HuH-7 (cell line): ENCODE measurements at regions not wholly inside any gene's neighbourhood (a gene's known extent, or its start where the extent isn't known, plus 50 kb on each side); places are given as distances from the start of the nearest gene placed in this dataset.

Experiments
- DNase-seq: peaks from one replicate; pipeline ENCODE4 v3.0.0; 2011; ENCODE audit warnings: low spot score

DNA sequence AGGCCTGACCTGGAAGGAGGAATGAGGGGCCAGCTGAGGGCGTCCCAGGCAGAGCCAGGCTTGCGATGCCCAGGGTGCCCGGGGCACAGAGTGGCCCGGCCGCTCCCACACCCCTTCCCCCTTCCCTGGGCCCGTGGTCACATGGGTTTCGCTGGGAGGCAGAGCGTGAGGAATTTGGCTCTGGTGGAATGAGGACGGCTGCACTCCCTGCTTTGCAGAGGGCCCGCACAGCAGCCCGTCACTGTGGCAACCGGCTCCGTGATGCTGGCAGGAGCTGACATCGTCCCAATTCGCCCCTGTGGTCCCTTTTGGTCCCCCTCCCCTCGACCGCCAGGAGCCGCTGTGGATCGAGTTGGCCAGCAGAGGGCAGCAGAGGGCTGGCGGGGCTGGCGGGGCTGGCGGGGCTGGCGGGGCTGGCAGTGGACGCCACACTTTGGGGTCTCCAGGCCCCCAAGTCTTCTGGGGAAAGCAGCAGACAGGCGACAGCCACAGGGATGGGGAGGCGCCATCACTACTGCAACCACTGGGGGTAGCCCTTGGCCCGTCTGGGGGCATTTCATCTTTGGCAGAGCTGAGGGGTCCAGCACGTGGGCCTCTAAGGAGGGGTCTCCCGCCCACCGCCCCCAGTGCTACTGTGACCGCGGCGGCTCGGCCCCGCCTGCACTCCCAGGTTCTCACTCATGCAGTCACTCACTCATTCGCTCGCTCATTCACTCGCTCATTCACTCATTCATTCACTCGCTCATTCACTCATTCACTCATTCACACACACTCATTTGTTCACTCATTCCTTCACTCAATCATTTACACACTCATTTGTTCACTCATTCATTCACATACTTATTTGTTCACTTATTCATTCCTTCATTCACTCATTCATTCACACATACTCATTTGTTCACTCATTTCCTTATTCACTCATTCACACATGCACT is 49.7 kb upstream of the BHLHE23 start:
- DNase-seq: peak; percentile 89
